ENCODE measurements at regions not wholly inside any gene's neighbourhood (a gene's known extent, or its start where the extent isn't known, plus 50 kb on each side); places are given as distances from the start of the nearest gene placed in this dataset.

DNA sequence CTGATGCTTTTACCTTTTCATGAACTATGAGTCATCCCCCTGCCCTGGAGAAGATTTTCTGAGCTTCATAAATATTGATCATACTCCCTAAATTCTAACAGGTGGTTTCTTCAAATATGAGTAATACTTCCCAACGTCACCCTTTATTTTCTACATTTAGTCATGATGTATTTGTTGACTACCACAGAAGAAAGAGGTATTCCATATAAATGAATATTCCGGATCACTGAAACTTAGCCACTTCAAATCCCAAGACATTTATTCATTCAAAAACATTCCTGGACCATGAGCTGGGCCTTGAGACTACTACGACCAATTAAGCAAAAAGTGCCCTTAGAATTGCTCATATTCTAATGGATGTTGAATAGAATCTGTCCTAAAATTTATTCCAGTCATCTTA is 395.8 kb upstream of the NPVF start:
- Histone ChIP-seq H3K27ac (replicated peaks) (peak overlapping the region; percentile 80), H3K27me3 (ENCODE audit: low read depth) (no peaks in the 10 kb centered on the region), H3K9me3 (replicated peaks) (no peaks in the 10 kb centered on the region), H3K36me3 (no peaks in the 10 kb centered on the region), H3K4me1 (peaks cover 28% of the 10 kb centered on the region), H3K4me3 (no peak overlapping the region)
- DNase-seq, result no peak
- TF ChIP-seq CTCF (IDR thresholded peaks at IDR 0.05; ENCODE audit: borderline replicate concordance), result no peak
- intact Hi-C loops (cut with micrococcal nuclease), result no loop called here

DNA sequence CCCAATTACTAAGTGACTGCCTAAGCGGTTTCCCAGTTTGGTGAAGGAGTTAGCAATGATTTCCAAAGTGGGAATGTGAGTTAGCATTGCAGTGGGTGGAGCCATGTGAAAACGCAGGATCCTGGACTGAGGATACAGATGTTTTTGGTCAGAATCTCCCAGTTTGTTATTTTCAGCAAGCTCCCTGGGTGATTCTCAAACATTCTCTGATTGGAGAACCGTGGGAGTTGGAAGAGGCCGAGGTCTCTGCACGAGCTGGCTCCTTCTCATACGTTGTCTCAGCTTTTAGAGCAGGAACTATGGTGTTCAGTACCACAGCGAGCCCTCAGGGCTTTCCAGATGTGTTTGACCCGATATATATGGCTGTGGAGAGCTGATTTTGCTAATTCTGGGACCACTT is 396.5 kb upstream of the NPVF start:
- DNase-seq, result peak; percentile 59
- TF ChIP-seq CTCF (IDR thresholded peaks at IDR 0.05; ENCODE audit: borderline replicate concordance), result no peak
- H3K4me3 ChIP-seq, result no peak overlapping the region
- H3K27me3 ChIP-seq (ENCODE audit: low read depth), result no peaks in the 10 kb centered on the region
- peaks cover 28% of the 10 kb centered on the region for H3K4me1 ChIP-seq
- no peaks in the 10 kb centered on the region for H3K36me3 ChIP-seq
- H3K27ac ChIP-seq (replicated peaks), result peak overlapping the region; percentile 80
- H3K9me3 ChIP-seq (replicated peaks), result no peaks in the 10 kb centered on the region
- intact Hi-C loops (cut with micrococcal nuclease), result no loop called here

DNA sequence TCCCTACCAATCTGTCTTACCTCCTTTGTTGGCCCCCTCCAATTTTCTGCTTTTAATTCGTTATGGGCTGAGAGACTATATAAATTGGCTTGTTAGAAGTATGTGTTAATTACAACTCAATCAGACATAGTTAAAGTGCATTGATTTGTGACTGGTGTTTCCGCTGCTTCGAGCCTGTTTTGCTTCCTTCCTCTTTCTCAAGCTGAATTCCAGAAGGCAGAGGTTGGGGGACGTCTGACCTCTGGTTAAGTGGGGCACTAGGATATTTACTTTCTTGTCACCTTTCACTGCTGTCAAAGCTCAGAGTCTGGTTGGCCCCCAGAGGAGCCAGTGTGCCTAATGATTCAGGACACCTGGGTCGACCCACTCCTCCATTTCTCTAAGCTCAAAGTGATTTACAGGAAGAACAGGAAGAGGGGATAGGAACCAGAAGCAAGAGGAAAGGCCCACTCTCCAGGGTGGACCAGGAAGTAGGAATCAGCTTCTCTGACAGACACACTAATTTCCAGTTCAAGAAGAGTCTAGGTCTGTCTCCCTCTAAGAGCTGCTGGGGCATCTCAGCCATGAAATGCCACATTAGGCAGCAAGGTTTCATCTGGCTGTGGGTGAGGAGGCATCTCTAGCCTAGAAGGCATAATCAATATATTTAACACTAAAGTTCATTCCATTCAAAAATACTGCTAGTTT is 397.2 kb upstream of the NPVF start:
- no peak for TF ChIP-seq CTCF (IDR thresholded peaks at IDR 0.05; ENCODE audit: borderline replicate concordance)
- H3K4me1 ChIP-seq, result peaks cover 27% of the 10 kb centered on the region
- no peak overlapping the region for H3K4me3 ChIP-seq
- H3K27me3 ChIP-seq (ENCODE audit: low read depth), result no peaks in the 10 kb centered on the region
- no peak for DNase-seq
- intact Hi-C loops (cut with micrococcal nuclease), result no loop called here
- H3K36me3 ChIP-seq, result no peaks in the 10 kb centered on the region
- H3K9me3 ChIP-seq (replicated peaks), result no peaks in the 10 kb centered on the region
- H3K27ac ChIP-seq (replicated peaks), result peak overlapping the region; percentile 80

DNA sequence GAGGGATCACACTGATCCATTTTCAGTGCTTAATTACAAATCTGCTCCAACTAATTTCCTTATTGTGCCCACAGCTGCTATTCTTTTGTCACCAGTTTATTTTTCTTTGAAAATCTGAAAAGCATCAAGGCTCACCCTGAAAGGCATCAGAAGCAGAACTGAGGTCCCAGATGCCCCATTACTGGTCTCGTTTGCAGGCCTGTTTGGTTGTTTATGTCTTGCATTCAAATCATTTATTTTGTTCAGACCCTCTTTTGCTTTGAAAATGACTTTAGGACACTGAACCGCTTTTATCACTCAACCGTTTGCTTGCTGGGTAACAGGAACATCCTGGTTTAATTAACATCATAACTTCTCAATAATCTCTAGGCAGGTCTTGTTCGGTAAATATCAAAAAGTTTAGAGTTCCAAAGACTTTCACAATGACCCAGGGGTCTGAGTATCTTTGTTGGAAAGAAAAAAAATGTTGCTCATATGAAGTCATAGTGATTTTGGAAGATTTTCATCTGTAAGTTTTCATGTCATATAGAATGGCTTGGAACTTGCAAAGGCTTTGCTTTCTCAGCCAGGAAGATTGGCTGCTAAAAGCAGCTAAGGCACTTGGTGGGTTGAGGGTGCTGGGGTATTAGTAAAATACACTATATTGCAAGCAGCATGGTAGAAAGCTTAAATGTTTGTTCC is 398.3 kb upstream of the NPVF start:
- no peaks in the 10 kb centered on the region for H3K36me3 ChIP-seq
- DNase-seq, result no peak
- peaks cover 20% of the 10 kb centered on the region for H3K4me1 ChIP-seq
- peak overlapping the region; percentile 80 for H3K27ac ChIP-seq (replicated peaks)
- no peak overlapping the region for H3K4me3 ChIP-seq
- no peaks in the 10 kb centered on the region for H3K9me3 ChIP-seq (replicated peaks)
- H3K27me3 ChIP-seq (ENCODE audit: low read depth), result no peaks in the 10 kb centered on the region
- no peak for TF ChIP-seq CTCF (IDR thresholded peaks at IDR 0.05; ENCODE audit: borderline replicate concordance)
- intact Hi-C loops (cut with micrococcal nuclease), result no loop called here

DNA sequence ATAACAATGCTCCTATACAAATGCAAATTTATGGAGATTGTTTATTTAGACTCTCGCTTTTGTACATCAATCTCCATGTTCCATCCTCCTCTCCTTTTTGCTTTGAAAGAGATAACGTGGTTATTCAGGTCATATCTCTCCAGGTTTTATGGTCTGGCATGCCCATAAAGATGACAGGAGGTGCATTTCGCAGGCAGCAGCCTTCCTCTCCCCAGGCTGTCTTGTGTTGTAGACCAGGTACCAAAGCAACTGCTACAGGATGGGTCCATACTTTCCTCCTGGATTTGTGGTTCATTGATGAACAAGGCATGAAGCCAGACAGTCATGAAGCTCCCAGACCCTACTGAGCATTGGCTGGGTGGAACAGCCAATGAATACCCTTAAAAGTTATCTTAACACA is 400.2 kb upstream of the NPVF start:
- no peak for DNase-seq
- H3K4me1 ChIP-seq, result peaks cover 20% of the 10 kb centered on the region
- no peaks in the 10 kb centered on the region for H3K27me3 ChIP-seq (ENCODE audit: low read depth)
- intact Hi-C loops (cut with micrococcal nuclease), result no loop called here
- H3K9me3 ChIP-seq (replicated peaks), result no peaks in the 10 kb centered on the region
- no peak overlapping the region for H3K4me3 ChIP-seq
- H3K27ac ChIP-seq (replicated peaks), result no peak overlapping the region
- H3K36me3 ChIP-seq, result no peaks in the 10 kb centered on the region
- no peak for TF ChIP-seq CTCF (IDR thresholded peaks at IDR 0.05; ENCODE audit: borderline replicate concordance)

Measured in left ventricle myocardium inferior (tissue), 1 donor.